A549 (cell line): ENCODE measurements at regions not wholly inside any gene's neighbourhood (a gene's known extent, or its start where the extent isn't known, plus 50 kb on each side); places are given as distances from the start of the nearest gene placed in this dataset.

ENCODE experiments used
- ATAC-seq, 2 experiments: fragments of 200-7000 bp in 1 of 2; fragments of >200 bp in 1 of 2; cut with Nextera tagmentation in 1 of 2; cut with Tn5 transposase in 1 of 2; 3 replicates each; pipeline versions ENCODE4 v1.8.0 to v1.9.1; 2018 to 2020; ENCODE audit warnings: mild to moderate bottlenecking in 1 of 2, moderate library complexity in 1 of 2
- CTCF ChIA-PET: fragments of 300-600 bp; sonication (Branson Sonifier 250); formaldehyde crosslinking; extraction: SDS; loops from one replicate; lab custom pipeline; 2021; ENCODE audit warnings: antibody characterized with exemption, inconsistent platforms; lab: Yijun Ruan, JAX
- POLR2A ChIA-PET: fragments of 350-600 bp; formaldehyde crosslinking; extraction: SDS; loops from one replicate; lab custom pipeline; 2021; ENCODE audit warnings: antibody characterized with exemption, inconsistent platforms; lab: Yijun Ruan, JAX
- DNase-seq, 2 experiments: peaks; one replicate each; pipeline versions ENCODE4 v3.0.0 to v3.0.0-alpha.2; 2011 to 2016; ENCODE audit warnings: low read depth in 1 of 2, low spot score in 1 of 2
- FAIRE-seq: peaks from 2 replicates; lab custom pipeline; 2011; peaks lifted over from hg19 to GRCh38; lab: Jason Lieb, UNC
- H3K27ac ChIP-seq, 2 experiments: fragments of >200 bp; sonication (Bioruptor Twin); formaldehyde crosslinking; 3 replicates each; pipeline ENCODE4 v1.5.1; 2016 to 2017
- H3K4me1 ChIP-seq: fragments of >200 bp; sonication (Bioruptor Twin); formaldehyde crosslinking; 3 replicates; pipeline ENCODE4 v1.6.1; 2016
- H3K4me2 ChIP-seq: fragments of >200 bp; sonication (Bioruptor Twin); formaldehyde crosslinking; 3 replicates; pipeline ENCODE4 v1.6.1; 2016
- H3K4me3 ChIP-seq: fragments of >200 bp; sonication (Bioruptor Twin); formaldehyde crosslinking; 3 replicates; pipeline ENCODE4 v1.5.1; 2016
- H3K9me3 ChIP-seq: fragments of >200 bp; sonication (Bioruptor Twin); formaldehyde crosslinking; 3 replicates; pipeline ENCODE4 v1.6.1; 2016
- ATOH8 ChIP-seq: fragments of 250-450 bp; sonication (Bioruptor Pico); IDR thresholded peaks from 2 replicates; pipeline ENCODE4 v1.5.0; 2020; ENCODE audit warnings: low read depth, mild to moderate bottlenecking, moderate library complexity
- CBX2 ChIP-seq: fragments of 200-600 bp; sonication (generic); IDR thresholded peaks from 2 replicates; pipeline ENCODE4 v1.6.1; 2016; ENCODE audit warnings: low read depth, mild to moderate bottlenecking, borderline replicate concordance
- CEBPB ChIP-seq, 2 experiments: fragments of >200 bp in 1 of 2; sonication (Bioruptor Twin) in 1 of 2; formaldehyde crosslinking in 1 of 2; IDR thresholded peaks; 2 replicates each; pipeline ENCODE4 v1.6.1; 2012 to 2016
- CTCF ChIP-seq: fragments of >200 bp; sonication (Bioruptor Twin); formaldehyde crosslinking; IDR thresholded peaks from 3 replicates; pipeline ENCODE4 v1.5.1; 2016
- EHF ChIP-seq: fragments of 250-450 bp; sonication (Bioruptor Pico); IDR thresholded peaks from 2 replicates; pipeline ENCODE4 v1.5.0; 2020; ENCODE audit warnings: mild to moderate bottlenecking
- EP300 ChIP-seq, 2 experiments: fragments of >200 bp; sonication (Bioruptor Twin); formaldehyde crosslinking; IDR thresholded peaks; 2 replicates in 1 of 2; 3 replicates in 1 of 2; pipeline ENCODE4 v1.6.1; 2016 to 2017
- FOSL2 ChIP-seq, 2 experiments: fragments of 450-650 bp in 1 of 2; fragments of >200 bp in 1 of 2; sonication (Bioruptor Twin) in 1 of 2; formaldehyde crosslinking; IDR thresholded peaks; 2 replicates each; pipeline versions ENCODE4 v1.5.0 to v1.6.1; 2016 to 2020; ENCODE audit warnings: mild to moderate bottlenecking in 1 of 2, moderate library complexity in 1 of 2
- HES2 ChIP-seq: fragments of >200 bp; sonication (Bioruptor Twin); formaldehyde crosslinking; IDR thresholded peaks from 2 replicates; pipeline ENCODE4 v1.6.1; 2016
- HOXA7 ChIP-seq: fragments of 250-450 bp; sonication (Bioruptor Pico); IDR thresholded peaks from 2 replicates; pipeline ENCODE4 v1.5.0; 2020; ENCODE audit warnings: mild to moderate bottlenecking, moderate library complexity
- HOXB13 ChIP-seq: fragments of 250-450 bp; sonication (Bioruptor Pico); IDR thresholded peaks from 2 replicates; pipeline ENCODE4 v1.5.0; 2020; ENCODE audit warnings: low read depth, mild to moderate bottlenecking, moderate library complexity
- NFE2L2 ChIP-seq: fragments of 150-350 bp; conservative IDR thresholded peaks from 2 replicates; pipeline ENCODE4 v1.6.1; 2014; ENCODE audit warnings: low read length
- NPAS2 ChIP-seq: fragments of 250-450 bp; sonication (Bioruptor Pico); IDR thresholded peaks from 2 replicates; pipeline ENCODE4 v1.8.0; 2022; ENCODE audit warnings: mild to moderate bottlenecking, moderate library complexity, borderline replicate concordance
- PBX3 ChIP-seq: IDR thresholded peaks from 2 replicates; pipeline ENCODE4 v1.6.1; 2012
- POLR2A ChIP-seq: IDR thresholded peaks from 2 replicates; pipeline ENCODE4 v1.6.1; 2012; ENCODE audit warnings: mild to moderate bottlenecking, low read length
- RAD21 ChIP-seq, 2 experiments: fragments of >200 bp in 1 of 2; sonication (Bioruptor Twin) in 1 of 2; formaldehyde crosslinking in 1 of 2; IDR thresholded peaks in 1 of 2; conservative IDR thresholded peaks in 1 of 2; 2 replicates in 1 of 2; 3 replicates in 1 of 2; pipeline ENCODE4 v1.6.1; 2012 to 2018; ENCODE audit warnings: inconsistent platforms in 1 of 2
- RARB ChIP-seq: fragments of 250-450 bp; sonication (Bioruptor Pico); IDR thresholded peaks from 2 replicates; pipeline ENCODE4 v1.8.0; 2021; ENCODE audit warnings: mild to moderate bottlenecking, moderate library complexity
- RCOR1 ChIP-seq: fragments of 150-350 bp; IDR thresholded peaks from 2 replicates; pipeline ENCODE4 v1.6.1; 2014; ENCODE audit warnings: antibody characterized with exemption, low read length, low read depth
- SMC3 ChIP-seq: fragments of >200 bp; sonication (Bioruptor Twin); formaldehyde crosslinking; IDR thresholded peaks from 3 replicates; pipeline ENCODE4 v1.6.1; 2018; ENCODE audit warnings: inconsistent platforms
- SREBF2 ChIP-seq: fragments of 450-650 bp; IDR thresholded peaks from 2 replicates; pipeline ENCODE4 v1.6.1; 2014; ENCODE audit warnings: mild to moderate bottlenecking, moderate library complexity
- ZC3H11A ChIP-seq: fragments of 450-650 bp; IDR thresholded peaks from 2 replicates; pipeline ENCODE4 v1.6.1; 2014; ENCODE audit warnings: antibody characterized with exemption, mild to moderate bottlenecking
- ZSCAN20 ChIP-seq: fragments of 250-450 bp; sonication (Bioruptor Pico); IDR thresholded peaks from 2 replicates; pipeline ENCODE4 v1.8.0; 2022; ENCODE audit warnings: mild to moderate bottlenecking, moderate library complexity
- WGBS: methylation state at CpG from one replicate; pipeline ENCODE4 v1.1.6; 2017; ENCODE audit errors: missing lambda C conversion rate; 5-methylcytosine and 5-hydroxymethylcytosine counted together
- TF ChIP-seq, protein P1 (sequence below): fragments of 150-350 bp; IDR thresholded peaks from 2 replicates; pipeline ENCODE4 v1.6.1; 2014; ENCODE audit warnings: low read depth, mild to moderate bottlenecking, low read length
- TF ChIP-seq, protein P2 (sequence below): fragments of 200-600 bp; sonication (generic); IDR thresholded peaks from 2 replicates; pipeline ENCODE4 v1.6.1; 2016; ENCODE audit warnings: antibody characterized with exemption, mild to moderate bottlenecking, moderate library complexity
- TF ChIP-seq, protein P3 (sequence below): IDR thresholded peaks from 2 replicates; pipeline ENCODE4 v1.6.1; 2012
- TF ChIP-seq, protein P4 (sequence below): fragments of >200 bp; sonication (Bioruptor Twin); formaldehyde crosslinking; IDR thresholded peaks from 3 replicates; pipeline ENCODE4 v1.6.1; 2016

- no peak overlapping the region for H3K27ac ChIP-seq
- CTCF ChIA-PET, result no interaction called here
- no peak for ATAC-seq
These were observed 199.3 kb upstream of the CMC1 start for GRCh38 chr3:28042095-28042635.

DNA sequence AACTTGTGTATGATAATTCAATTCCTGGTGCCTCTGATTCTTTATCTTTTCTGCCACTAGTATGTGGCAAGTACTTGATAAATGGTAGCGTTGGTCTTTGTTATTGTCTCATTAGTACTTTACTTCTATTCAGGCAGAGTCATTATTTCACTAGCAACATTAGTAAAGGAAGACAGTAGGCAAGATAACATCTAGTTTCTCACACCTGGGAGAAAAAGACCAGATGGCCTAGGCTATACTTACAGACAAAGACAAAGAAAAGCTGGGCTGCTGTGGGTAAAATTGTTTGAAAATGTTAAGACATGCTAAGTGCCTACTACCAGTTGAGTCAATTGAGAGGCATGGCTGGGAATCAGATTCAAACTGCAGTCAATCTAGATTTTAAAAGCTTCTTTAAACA is 198.7 kb upstream of the CMC1 start:
- H3K9me3 ChIP-seq, result no peaks in the 10 kb centered on the region
- TF ChIP-seq, protein P1, sequence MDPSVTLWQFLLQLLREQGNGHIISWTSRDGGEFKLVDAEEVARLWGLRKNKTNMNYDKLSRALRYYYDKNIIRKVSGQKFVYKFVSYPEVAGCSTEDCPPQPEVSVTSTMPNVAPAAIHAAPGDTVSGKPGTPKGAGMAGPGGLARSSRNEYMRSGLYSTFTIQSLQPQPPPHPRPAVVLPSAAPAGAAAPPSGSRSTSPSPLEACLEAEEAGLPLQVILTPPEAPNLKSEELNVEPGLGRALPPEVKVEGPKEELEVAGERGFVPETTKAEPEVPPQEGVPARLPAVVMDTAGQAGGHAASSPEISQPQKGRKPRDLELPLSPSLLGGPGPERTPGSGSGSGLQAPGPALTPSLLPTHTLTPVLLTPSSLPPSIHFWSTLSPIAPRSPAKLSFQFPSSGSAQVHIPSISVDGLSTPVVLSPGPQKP, result no peak
- no peak for TF ChIP-seq ZC3H11A
- TF ChIP-seq ZSCAN20 (CRISPR knock-in tag), result no peak
- no peak for TF ChIP-seq RARB (CRISPR knock-in tag)
- no peak for TF ChIP-seq NPAS2 (CRISPR knock-in tag)
- TF ChIP-seq SMC3, result no peak
- TF ChIP-seq CTCF, result no peak
- no peak for TF ChIP-seq FOSL2 (IDR thresholded peaks at IDR 0.05)
- TF ChIP-seq FOSL2 (CRISPR knock-in tag; IDR thresholded peaks at IDR 0.05), result no peak
- TF ChIP-seq POLR2A, result no peak
- no peak for TF ChIP-seq HES2
- no peak for TF ChIP-seq ATOH8 (CRISPR knock-in tag)
- TF ChIP-seq, protein P2, sequence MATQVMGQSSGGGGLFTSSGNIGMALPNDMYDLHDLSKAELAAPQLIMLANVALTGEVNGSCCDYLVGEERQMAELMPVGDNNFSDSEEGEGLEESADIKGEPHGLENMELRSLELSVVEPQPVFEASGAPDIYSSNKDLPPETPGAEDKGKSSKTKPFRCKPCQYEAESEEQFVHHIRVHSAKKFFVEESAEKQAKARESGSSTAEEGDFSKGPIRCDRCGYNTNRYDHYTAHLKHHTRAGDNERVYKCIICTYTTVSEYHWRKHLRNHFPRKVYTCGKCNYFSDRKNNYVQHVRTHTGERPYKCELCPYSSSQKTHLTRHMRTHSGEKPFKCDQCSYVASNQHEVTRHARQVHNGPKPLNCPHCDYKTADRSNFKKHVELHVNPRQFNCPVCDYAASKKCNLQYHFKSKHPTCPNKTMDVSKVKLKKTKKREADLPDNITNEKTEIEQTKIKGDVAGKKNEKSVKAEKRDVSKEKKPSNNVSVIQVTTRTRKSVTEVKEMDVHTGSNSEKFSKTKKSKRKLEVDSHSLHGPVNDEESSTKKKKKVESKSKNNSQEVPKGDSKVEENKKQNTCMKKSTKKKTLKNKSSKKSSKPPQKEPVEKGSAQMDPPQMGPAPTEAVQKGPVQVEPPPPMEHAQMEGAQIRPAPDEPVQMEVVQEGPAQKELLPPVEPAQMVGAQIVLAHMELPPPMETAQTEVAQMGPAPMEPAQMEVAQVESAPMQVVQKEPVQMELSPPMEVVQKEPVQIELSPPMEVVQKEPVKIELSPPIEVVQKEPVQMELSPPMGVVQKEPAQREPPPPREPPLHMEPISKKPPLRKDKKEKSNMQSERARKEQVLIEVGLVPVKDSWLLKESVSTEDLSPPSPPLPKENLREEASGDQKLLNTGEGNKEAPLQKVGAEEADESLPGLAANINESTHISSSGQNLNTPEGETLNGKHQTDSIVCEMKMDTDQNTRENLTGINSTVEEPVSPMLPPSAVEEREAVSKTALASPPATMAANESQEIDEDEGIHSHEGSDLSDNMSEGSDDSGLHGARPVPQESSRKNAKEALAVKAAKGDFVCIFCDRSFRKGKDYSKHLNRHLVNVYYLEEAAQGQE, result no peak
- TF ChIP-seq PBX3, result no peak
- TF ChIP-seq EHF, result no peak
- ChIA-PET POLR2A (no interaction called here), CTCF (no interaction called here)
- H3K4me3 ChIP-seq, result no peak overlapping the region
- FAIRE-seq, result no peak
- no peak overlapping the region for H3K27ac ChIP-seq
- no peaks in the 10 kb centered on the region for H3K4me1 ChIP-seq
- ATAC-seq, result no peak
- WGBS, result 26% methylated on average over 1 of the region's 1 CpG
- no peak overlapping the region for H3K4me2 ChIP-seq
- DNase-seq, result no peak

More at GRCh38 chr3:28042095-28042635, 199.3 kb upstream of the CMC1 start:
- 50% methylated on average over 2 of the region's 2 CpGs for WGBS
- no peak for TF ChIP-seq NFE2L2
- TF ChIP-seq HOXA7 (CRISPR knock-in tag), result no peak
- no peak for TF ChIP-seq CEBPB (IDR thresholded peaks at IDR 0.05)
- no peak for TF ChIP-seq FOSL2 (IDR thresholded peaks at IDR 0.05)
- no peak for TF ChIP-seq FOSL2 (CRISPR knock-in tag; IDR thresholded peaks at IDR 0.05)
- no peak for TF ChIP-seq CBX2
- no peak for TF ChIP-seq SREBF2
- no peak for TF ChIP-seq EP300 (IDR thresholded peaks at IDR 0.05)
- TF ChIP-seq RAD21 (conservative IDR thresholded peaks at IDR 0.05 in 1 of 2, IDR thresholded peaks at IDR 0.05 in 1 of 2), result no peak
- TF ChIP-seq, protein P3, sequence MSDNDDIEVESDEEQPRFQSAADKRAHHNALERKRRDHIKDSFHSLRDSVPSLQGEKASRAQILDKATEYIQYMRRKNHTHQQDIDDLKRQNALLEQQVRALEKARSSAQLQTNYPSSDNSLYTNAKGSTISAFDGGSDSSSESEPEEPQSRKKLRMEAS, result no peak
- TF ChIP-seq RCOR1, result no peak
- TF ChIP-seq HOXB13, result no peak
- TF ChIP-seq, protein P4, sequence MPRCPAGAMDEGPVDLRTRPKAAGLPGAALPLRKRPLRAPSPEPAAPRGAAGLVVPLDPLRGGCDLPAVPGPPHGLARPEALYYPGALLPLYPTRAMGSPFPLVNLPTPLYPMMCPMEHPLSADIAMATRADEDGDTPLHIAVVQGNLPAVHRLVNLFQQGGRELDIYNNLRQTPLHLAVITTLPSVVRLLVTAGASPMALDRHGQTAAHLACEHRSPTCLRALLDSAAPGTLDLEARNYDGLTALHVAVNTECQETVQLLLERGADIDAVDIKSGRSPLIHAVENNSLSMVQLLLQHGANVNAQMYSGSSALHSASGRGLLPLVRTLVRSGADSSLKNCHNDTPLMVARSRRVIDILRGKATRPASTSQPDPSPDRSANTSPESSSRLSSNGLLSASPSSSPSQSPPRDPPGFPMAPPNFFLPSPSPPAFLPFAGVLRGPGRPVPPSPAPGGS, result no peak
- TF ChIP-seq, all 56 proteins: peak for 0
- FAIRE-seq, result no peak
- POLR2A ChIA-PET, result no interaction called here
- Histone ChIP-seq H3K4me3 (no peak overlapping the region), H3K4me1 (no peaks in the 10 kb centered on the region), H3K9me3 (no peaks in the 10 kb centered on the region), H3K4me2 (no peak overlapping the region)
- DNase-seq, result no peak
